ENCODE measurements at regions not wholly inside any gene's neighbourhood (a gene's known extent, or its start where the extent isn't known, plus 50 kb on each side); places are given as distances from the start of the nearest gene placed in this dataset.

DNA sequence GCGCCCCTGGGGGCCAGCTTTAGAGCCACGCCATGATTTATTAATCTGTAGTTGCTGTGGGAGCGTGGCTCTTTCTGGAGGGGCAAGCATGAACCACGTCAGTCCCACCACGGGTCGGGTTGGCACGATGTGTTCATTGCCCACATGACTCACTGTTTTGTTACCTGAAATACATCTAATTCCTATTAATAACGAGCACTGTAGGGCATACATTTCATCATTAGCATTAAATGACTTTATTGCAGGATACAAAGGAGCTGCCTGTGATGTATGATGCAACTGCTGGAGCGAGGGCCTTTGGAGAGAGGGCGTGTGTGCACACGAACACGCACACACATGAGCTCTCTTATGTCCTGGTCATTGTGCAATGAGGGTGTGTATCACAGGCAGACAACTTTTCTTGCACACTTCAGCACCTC is 127.0 kb downstream of the INHBB start:
- H3K4me1 ChIP-seq (ENCODE audit: control insufficient read depth, low read length): no peaks in the 10 kb centered on the region
- no peak overlapping the region for H3K27ac ChIP-seq (ENCODE audit: low read depth, low read length)
- H3K9me3 ChIP-seq (ENCODE audit: control insufficient read depth, insufficient read depth, low read length): no peaks in the 10 kb centered on the region
- H3K79me2 ChIP-seq (ENCODE audit: control insufficient read depth, low read length): no peaks in the 10 kb centered on the region
- no peaks in the 10 kb centered on the region for H3F3A ChIP-seq (ENCODE audit: control insufficient read depth, insufficient read depth)
- H3K4me3 ChIP-seq (ENCODE audit: low read length): no peak overlapping the region
- H3K4me2 ChIP-seq (ENCODE audit: low read length): no peak overlapping the region
- H3K27me3 ChIP-seq (ENCODE audit: control insufficient read depth, low read length): no peaks in the 10 kb centered on the region
- H3K36me3 ChIP-seq (ENCODE audit: control insufficient read depth, low read length): no peaks in the 10 kb centered on the region
- no peaks in the 10 kb centered on the region for H3K9me2 ChIP-seq (replicated peaks; ENCODE audit: control insufficient read depth, low read length)
- H4K20me1 ChIP-seq (ENCODE audit: control insufficient read depth, insufficient read depth, low read depth, low read length): no peaks in the 10 kb centered on the region
- TF ChIP-seq, protein P1, sequence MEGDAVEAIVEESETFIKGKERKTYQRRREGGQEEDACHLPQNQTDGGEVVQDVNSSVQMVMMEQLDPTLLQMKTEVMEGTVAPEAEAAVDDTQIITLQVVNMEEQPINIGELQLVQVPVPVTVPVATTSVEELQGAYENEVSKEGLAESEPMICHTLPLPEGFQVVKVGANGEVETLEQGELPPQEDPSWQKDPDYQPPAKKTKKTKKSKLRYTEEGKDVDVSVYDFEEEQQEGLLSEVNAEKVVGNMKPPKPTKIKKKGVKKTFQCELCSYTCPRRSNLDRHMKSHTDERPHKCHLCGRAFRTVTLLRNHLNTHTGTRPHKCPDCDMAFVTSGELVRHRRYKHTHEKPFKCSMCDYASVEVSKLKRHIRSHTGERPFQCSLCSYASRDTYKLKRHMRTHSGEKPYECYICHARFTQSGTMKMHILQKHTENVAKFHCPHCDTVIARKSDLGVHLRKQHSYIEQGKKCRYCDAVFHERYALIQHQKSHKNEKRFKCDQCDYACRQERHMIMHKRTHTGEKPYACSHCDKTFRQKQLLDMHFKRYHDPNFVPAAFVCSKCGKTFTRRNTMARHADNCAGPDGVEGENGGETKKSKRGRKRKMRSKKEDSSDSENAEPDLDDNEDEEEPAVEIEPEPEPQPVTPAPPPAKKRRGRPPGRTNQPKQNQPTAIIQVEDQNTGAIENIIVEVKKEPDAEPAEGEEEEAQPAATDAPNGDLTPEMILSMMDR (IDR thresholded peaks at IDR 0.05; ENCODE audit: low read depth, low read length, poor library complexity, severe bottlenecking): no peak
- TF ChIP-seq EZH2phosphoT487 (IDR thresholded peaks at IDR 0.05; ENCODE audit: borderline replicate concordance, low read length): no peak

DNA sequence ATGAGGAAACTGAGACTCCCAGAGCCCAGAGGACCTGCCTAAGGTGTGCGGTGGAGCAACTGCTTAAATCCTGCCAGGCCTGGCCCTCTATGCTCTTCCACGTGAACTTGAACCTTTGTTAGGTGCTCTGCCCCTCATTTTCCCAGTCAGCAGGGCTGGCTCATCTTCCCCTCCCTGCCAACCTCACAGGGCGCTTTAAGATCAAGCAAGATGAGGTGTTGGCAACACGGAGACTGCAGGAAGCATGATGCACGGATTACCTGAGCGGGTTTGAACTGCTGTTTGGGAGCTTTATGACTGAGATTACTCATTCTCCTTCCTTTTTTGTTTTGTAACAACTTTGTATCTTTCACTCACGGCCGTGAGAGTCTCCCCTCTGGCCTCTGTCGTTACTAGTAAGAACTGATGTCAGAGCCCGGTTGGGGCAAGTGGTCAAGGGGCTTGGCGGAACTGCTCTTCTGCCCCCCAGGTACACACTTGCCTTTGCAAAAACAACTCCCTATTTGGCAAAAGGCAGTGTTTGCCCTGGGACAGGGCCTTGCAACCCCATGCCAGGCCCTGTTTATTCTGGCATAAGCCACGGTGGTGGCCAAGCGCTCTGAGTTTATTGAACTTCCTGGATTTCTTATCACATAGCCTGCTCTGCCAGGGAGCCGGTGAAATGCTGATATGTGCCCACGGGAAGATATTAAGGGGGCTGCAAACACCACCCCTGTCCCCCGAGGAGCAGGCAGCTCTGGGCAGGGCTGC is 127.8 kb downstream of the INHBB start:
- Histone ChIP-seq H3K9me2 (replicated peaks; ENCODE audit: control insufficient read depth, low read length) (no peaks in the 10 kb centered on the region), H4K20me1 (ENCODE audit: control insufficient read depth, insufficient read depth, low read depth, low read length) (no peaks in the 10 kb centered on the region), H3K4me3 (ENCODE audit: low read length) (no peak overlapping the region), H3K79me2 (ENCODE audit: control insufficient read depth, low read length) (no peaks in the 10 kb centered on the region), H3K27me3 (ENCODE audit: control insufficient read depth, low read length) (no peaks in the 10 kb centered on the region), H3K27ac (ENCODE audit: low read depth, low read length) (no peak overlapping the region), H3K4me1 (ENCODE audit: control insufficient read depth, low read length) (no peaks in the 10 kb centered on the region), H3F3A (ENCODE audit: control insufficient read depth, insufficient read depth) (no peaks in the 10 kb centered on the region), H3K36me3 (ENCODE audit: control insufficient read depth, low read length) (no peaks in the 10 kb centered on the region), H3K9me3 (ENCODE audit: control insufficient read depth, insufficient read depth, low read length) (no peaks in the 10 kb centered on the region), H3K4me2 (ENCODE audit: low read length) (no peak overlapping the region)
- no peak for TF ChIP-seq EZH2phosphoT487 (IDR thresholded peaks at IDR 0.05; ENCODE audit: borderline replicate concordance, low read length)
- TF ChIP-seq, protein P1 (IDR thresholded peaks at IDR 0.05; ENCODE audit: low read depth, low read length, poor library complexity, severe bottlenecking): no peak

DNA sequence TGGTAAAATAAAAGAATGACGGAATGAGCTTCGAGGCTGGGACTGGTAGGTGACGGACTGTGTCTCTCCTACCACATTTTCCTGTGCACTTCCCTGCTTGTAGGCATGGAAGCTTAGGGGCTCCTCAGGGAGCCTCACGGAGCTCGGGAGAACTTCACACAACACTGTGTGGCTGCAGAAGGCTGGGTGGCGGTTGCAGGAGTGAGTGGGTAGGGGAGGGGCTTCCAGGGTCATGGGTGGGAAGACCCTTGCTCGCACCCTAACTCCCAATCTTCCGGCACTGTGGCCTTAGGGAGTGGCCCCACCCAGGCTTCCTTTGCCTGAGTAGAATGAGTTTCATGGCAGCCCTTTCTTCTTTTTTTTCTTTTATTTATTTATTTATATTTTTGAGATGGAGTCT is 128.6 kb downstream of the INHBB start:
- no peaks in the 10 kb centered on the region for H3K36me3 ChIP-seq (ENCODE audit: control insufficient read depth, low read length)
- H3K4me2 ChIP-seq (ENCODE audit: low read length): no peak overlapping the region
- H3K4me1 ChIP-seq (ENCODE audit: control insufficient read depth, low read length): no peaks in the 10 kb centered on the region
- no peaks in the 10 kb centered on the region for H3K9me3 ChIP-seq (ENCODE audit: control insufficient read depth, insufficient read depth, low read length)
- no peak overlapping the region for H3K4me3 ChIP-seq (ENCODE audit: low read length)
- H3K27ac ChIP-seq (ENCODE audit: low read depth, low read length): no peak overlapping the region
- no peak for TF ChIP-seq EZH2phosphoT487 (IDR thresholded peaks at IDR 0.05; ENCODE audit: borderline replicate concordance, low read length)
- TF ChIP-seq, protein P1 (IDR thresholded peaks at IDR 0.05; ENCODE audit: low read depth, low read length, poor library complexity, severe bottlenecking): no peak
- H3F3A ChIP-seq (ENCODE audit: control insufficient read depth, insufficient read depth): no peaks in the 10 kb centered on the region
- no peaks in the 10 kb centered on the region for H3K9me2 ChIP-seq (replicated peaks; ENCODE audit: control insufficient read depth, low read length)
- H3K27me3 ChIP-seq (ENCODE audit: control insufficient read depth, low read length): no peaks in the 10 kb centered on the region
- no peaks in the 10 kb centered on the region for H4K20me1 ChIP-seq (ENCODE audit: control insufficient read depth, insufficient read depth, low read depth, low read length)
- H3K79me2 ChIP-seq (ENCODE audit: control insufficient read depth, low read length): no peaks in the 10 kb centered on the region
